ENCODE measurements at regions not wholly inside any gene's neighbourhood (a gene's known extent, or its start where the extent isn't known, plus 50 kb on each side); places are given as distances from the start of the nearest gene placed in this dataset.

- no peak for DNase-seq (ENCODE audit: low read depth)
- no peak for TF ChIP-seq CTCF (IDR thresholded peaks at IDR 0.05; ENCODE audit: low read depth, low read length, missing control alignments)
- in situ Hi-C loops (cut with HindIII; ENCODE audit: low sequenced_read_pairs) = no loop called here
- no peak overlapping the region for H3K4me3 ChIP-seq (ENCODE audit: low read depth, low read length)
These were observed 1359.6 kb downstream of the PLA2G4A start for GRCh38 chr1:188188317-188188716.

GRCh38 chr1:188194916-188195315 is 1366.2 kb downstream of the PLA2G4A start:
- DNase-seq (ENCODE audit: low read depth) = no peak
- no peak for TF ChIP-seq CTCF (IDR thresholded peaks at IDR 0.05; ENCODE audit: low read depth, low read length, missing control alignments)
- in situ Hi-C loops (cut with HindIII; ENCODE audit: low sequenced_read_pairs) = no loop called here
- no peak overlapping the region for H3K4me3 ChIP-seq (ENCODE audit: low read depth, low read length)

- no peak overlapping the region for H3K4me3 ChIP-seq (ENCODE audit: low read depth, low read length)
- no peak for TF ChIP-seq CTCF (IDR thresholded peaks at IDR 0.05; ENCODE audit: low read depth, low read length, missing control alignments)
- no peak for DNase-seq (ENCODE audit: low read depth)
- in situ Hi-C loops (cut with HindIII; ENCODE audit: low sequenced_read_pairs) = no loop called here
These were observed 1389.5 kb downstream of the PLA2G4A start for GRCh38 chr1:188218289-188218688.

GRCh38 chr1:188220051-188220450 is 1391.3 kb downstream of the PLA2G4A start:
- TF ChIP-seq CTCF (IDR thresholded peaks at IDR 0.05; ENCODE audit: low read depth, low read length, missing control alignments) = no peak
- no peak overlapping the region for H3K4me3 ChIP-seq (ENCODE audit: low read depth, low read length)
- in situ Hi-C loops (cut with HindIII; ENCODE audit: low sequenced_read_pairs) = no loop called here
- no peak for DNase-seq (ENCODE audit: low read depth)

- in situ Hi-C loops (cut with HindIII; ENCODE audit: low sequenced_read_pairs) = no loop called here
- no peak overlapping the region for H3K4me3 ChIP-seq (ENCODE audit: low read depth, low read length)
- TF ChIP-seq CTCF (IDR thresholded peaks at IDR 0.05; ENCODE audit: low read depth, low read length, missing control alignments) = no peak
- no peak for DNase-seq (ENCODE audit: low read depth)
These were observed 1395.5 kb downstream of the PLA2G4A start for GRCh38 chr1:188224263-188224662.

GRCh38 chr1:188225975-188226374 is 1397.2 kb downstream of the PLA2G4A start:
- H3K4me3 ChIP-seq (ENCODE audit: low read depth, low read length) = no peak overlapping the region
- DNase-seq (ENCODE audit: low read depth) = no peak
- TF ChIP-seq CTCF (IDR thresholded peaks at IDR 0.05; ENCODE audit: low read depth, low read length, missing control alignments) = no peak
- in situ Hi-C loops (cut with HindIII; ENCODE audit: low sequenced_read_pairs) = no loop called here

GRCh38 chr1:188228623-188229022 is 1399.9 kb downstream of the PLA2G4A start:
- in situ Hi-C loops (cut with HindIII; ENCODE audit: low sequenced_read_pairs) = no loop called here
- DNase-seq (ENCODE audit: low read depth) = no peak

More at GRCh38 chr1:188228623-188229022, 1399.9 kb downstream of the PLA2G4A start:
- H3K4me3 ChIP-seq (ENCODE audit: low read depth, low read length) = no peak overlapping the region
- no peak for TF ChIP-seq CTCF (IDR thresholded peaks at IDR 0.05; ENCODE audit: low read depth, low read length, missing control alignments)
